ENCODE measurements at regions not wholly inside any gene's neighbourhood (a gene's known extent, or its start where the extent isn't known, plus 50 kb on each side); places are given as distances from the start of the nearest gene placed in this dataset.

GRCh38 chr4:167452922-167453430 is 218.7 kb upstream of the SPOCK3 start:
- TF ChIP-seq POLR2AphosphoS5 (IDR thresholded peaks at IDR 0.05; ENCODE audit: low read depth, low read length) (no peak), EZH2 (IDR thresholded peaks at IDR 0.05; ENCODE audit: low read depth, low read length, severe bottlenecking) (no peak), KDM5A (IDR thresholded peaks at IDR 0.05; ENCODE audit: low read length) (no peak), CTCF (IDR thresholded peaks at IDR 0.05; ENCODE audit: control extremely low read depth in 1 of 3, insufficient read depth in 1 of 3, low read depth in 1 of 3, low read length in 3 of 3) (no peak), CHD2 (IDR thresholded peaks at IDR 0.05; ENCODE audit: low read length) (no peak), POU5F1 (IDR thresholded peaks at IDR 0.05; ENCODE audit: low read depth, low read length) (no peak), EGR1 (IDR thresholded peaks at IDR 0.05; ENCODE audit: borderline replicate concordance, low read depth, low read length) (no peak), TAF1 (IDR thresholded peaks at IDR 0.05; ENCODE audit: low read depth, low read length) (no peak), JUND (IDR thresholded peaks at IDR 0.05; ENCODE audit: low read length) (no peak), RFX5 (IDR thresholded peaks at IDR 0.05; ENCODE audit: borderline replicate concordance, low read depth, low read length) (no peak)
